ENCODE measurements at regions not wholly inside any gene's neighbourhood (a gene's known extent, or its start where the extent isn't known, plus 50 kb on each side); places are given as distances from the start of the nearest gene placed in this dataset.

GRCh38 chr5:14008819-14009311 lies 64.4 kb upstream of the DNAH5 start:
- H3K27ac ChIP-seq (ENCODE audit: low read depth, low read length): no peak overlapping the region
- no peaks in the 10 kb centered on the region for H3K27me3 ChIP-seq (ENCODE audit: insufficient read depth, low read length)

DNA sequence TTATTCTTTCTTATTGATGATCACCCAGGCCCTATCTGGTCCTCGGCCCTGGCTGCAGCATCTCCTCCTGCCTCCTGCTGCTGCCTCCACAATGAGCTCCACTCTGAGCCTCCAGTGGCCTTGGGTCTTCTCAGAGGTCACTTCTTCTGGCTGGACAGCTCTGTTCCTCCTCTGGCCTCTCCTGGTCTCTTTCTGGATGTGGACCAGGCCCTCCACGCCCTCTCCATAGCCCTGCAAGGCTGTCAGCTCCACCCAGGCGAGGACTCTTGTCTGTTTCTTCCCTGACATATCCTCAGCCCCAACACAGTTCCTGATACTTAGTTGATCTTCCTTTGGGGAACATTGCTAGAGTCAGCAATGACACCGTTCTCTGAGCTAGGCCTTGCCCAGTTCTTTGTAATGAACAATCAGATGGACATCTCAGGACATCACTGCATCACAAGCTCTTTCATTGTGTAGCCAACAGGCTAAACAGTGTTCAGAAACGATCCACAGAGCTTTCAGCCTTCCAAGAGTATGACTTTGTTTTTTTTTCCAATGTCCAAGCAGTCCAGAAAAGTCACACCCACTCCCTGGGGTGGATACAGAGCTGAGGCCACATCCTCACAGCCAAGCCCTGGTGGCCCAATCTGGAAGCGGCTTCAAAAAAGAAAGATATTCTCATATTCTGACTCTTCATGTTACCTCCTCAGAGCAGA lies 62.5 kb upstream of the DNAH5 start:
- Histone ChIP-seq H4K20me1 (ENCODE audit: insufficient read depth, low read length) (no peaks in the 10 kb centered on the region), H3K27me3 (ENCODE audit: insufficient read depth, low read length) (no peaks in the 10 kb centered on the region), H3K4me1 (ENCODE audit: insufficient read depth, low read length) (peaks cover 8% of the 10 kb centered on the region), H2AFZ (ENCODE audit: low read length) (no peak overlapping the region), H3K27ac (ENCODE audit: low read depth, low read length) (no peak overlapping the region), H3K4me3 (ENCODE audit: insufficient read depth, low read length) (no peak overlapping the region), H3K9me3 (ENCODE audit: low read depth, low read length) (no peaks in the 10 kb centered on the region), H3K36me3 (ENCODE audit: insufficient read depth, low read length) (no peaks in the 10 kb centered on the region), H3K79me2 (ENCODE audit: insufficient read depth, low read length) (no peaks in the 10 kb centered on the region), H3K4me2 (ENCODE audit: insufficient read depth, low read length) (no peak overlapping the region)
- no peak for DNase-seq (ENCODE audit: insufficient read length, low spot score, missing footprints)
- TF ChIP-seq, protein P1, sequence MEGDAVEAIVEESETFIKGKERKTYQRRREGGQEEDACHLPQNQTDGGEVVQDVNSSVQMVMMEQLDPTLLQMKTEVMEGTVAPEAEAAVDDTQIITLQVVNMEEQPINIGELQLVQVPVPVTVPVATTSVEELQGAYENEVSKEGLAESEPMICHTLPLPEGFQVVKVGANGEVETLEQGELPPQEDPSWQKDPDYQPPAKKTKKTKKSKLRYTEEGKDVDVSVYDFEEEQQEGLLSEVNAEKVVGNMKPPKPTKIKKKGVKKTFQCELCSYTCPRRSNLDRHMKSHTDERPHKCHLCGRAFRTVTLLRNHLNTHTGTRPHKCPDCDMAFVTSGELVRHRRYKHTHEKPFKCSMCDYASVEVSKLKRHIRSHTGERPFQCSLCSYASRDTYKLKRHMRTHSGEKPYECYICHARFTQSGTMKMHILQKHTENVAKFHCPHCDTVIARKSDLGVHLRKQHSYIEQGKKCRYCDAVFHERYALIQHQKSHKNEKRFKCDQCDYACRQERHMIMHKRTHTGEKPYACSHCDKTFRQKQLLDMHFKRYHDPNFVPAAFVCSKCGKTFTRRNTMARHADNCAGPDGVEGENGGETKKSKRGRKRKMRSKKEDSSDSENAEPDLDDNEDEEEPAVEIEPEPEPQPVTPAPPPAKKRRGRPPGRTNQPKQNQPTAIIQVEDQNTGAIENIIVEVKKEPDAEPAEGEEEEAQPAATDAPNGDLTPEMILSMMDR (IDR thresholded peaks at IDR 0.05; ENCODE audit: extremely low read depth, low read depth, low read length): no peak

More at GRCh38 chr5:14008819-14009311, 64.4 kb upstream of the DNAH5 start:
- no peaks in the 10 kb centered on the region for H3K9me3 ChIP-seq (ENCODE audit: low read depth, low read length)
- no peak overlapping the region for H3K4me3 ChIP-seq (ENCODE audit: insufficient read depth, low read length)
- no peaks in the 10 kb centered on the region for H4K20me1 ChIP-seq (ENCODE audit: insufficient read depth, low read length)
- no peak overlapping the region for H3K4me2 ChIP-seq (ENCODE audit: insufficient read depth, low read length)
- TF ChIP-seq, protein P1 (IDR thresholded peaks at IDR 0.05; ENCODE audit: extremely low read depth, low read depth, low read length): no peak
- no peaks in the 10 kb centered on the region for H3K79me2 ChIP-seq (ENCODE audit: insufficient read depth, low read length)
- H3K4me1 ChIP-seq (ENCODE audit: insufficient read depth, low read length): peaks cover 14% of the 10 kb centered on the region
- no peak for DNase-seq (ENCODE audit: insufficient read length, low spot score, missing footprints)
- H2AFZ ChIP-seq (ENCODE audit: low read length): peak overlapping the region; percentile 54
- H3K36me3 ChIP-seq (ENCODE audit: insufficient read depth, low read length): no peaks in the 10 kb centered on the region

GRCh38 chr5:14004598-14005394 lies 60.3 kb upstream of the DNAH5 start:
- Histone ChIP-seq H3K36me3 (ENCODE audit: insufficient read depth, low read length) (no peaks in the 10 kb centered on the region), H3K27me3 (ENCODE audit: insufficient read depth, low read length) (no peaks in the 10 kb centered on the region), H3K4me2 (ENCODE audit: insufficient read depth, low read length) (no peak overlapping the region), H3K4me3 (ENCODE audit: insufficient read depth, low read length) (no peak overlapping the region), H3K9me3 (ENCODE audit: low read depth, low read length) (no peaks in the 10 kb centered on the region), H3K4me1 (ENCODE audit: insufficient read depth, low read length) (no peaks in the 10 kb centered on the region), H4K20me1 (ENCODE audit: insufficient read depth, low read length) (no peaks in the 10 kb centered on the region), H3K27ac (ENCODE audit: low read depth, low read length) (no peak overlapping the region), H3K79me2 (ENCODE audit: insufficient read depth, low read length) (no peaks in the 10 kb centered on the region), H2AFZ (ENCODE audit: low read length) (no peak overlapping the region)
- TF ChIP-seq, protein P1 (IDR thresholded peaks at IDR 0.05; ENCODE audit: extremely low read depth, low read depth, low read length): no peak
- DNase-seq (ENCODE audit: insufficient read length, low spot score, missing footprints): no peak

DNA sequence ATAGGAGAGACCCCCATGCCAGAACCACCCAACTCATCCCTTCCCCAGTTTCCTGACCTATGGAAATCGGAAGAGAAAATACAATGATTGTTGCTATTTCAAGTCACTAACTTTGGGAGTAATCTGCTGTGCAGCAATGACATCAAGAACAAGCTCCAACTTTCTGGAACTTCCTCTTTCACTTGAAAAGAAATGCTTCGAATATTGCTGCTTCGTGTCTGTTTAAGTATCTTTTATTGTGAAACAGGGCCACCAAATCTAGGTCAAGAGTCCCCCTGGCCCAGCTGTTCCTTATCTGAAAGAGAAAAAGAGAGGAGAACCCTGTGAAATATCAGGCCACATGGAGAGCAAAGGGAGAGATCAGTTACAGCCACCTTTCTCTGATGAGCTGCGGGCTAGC lies 59.4 kb upstream of the DNAH5 start:
- no peak overlapping the region for H3K27ac ChIP-seq (ENCODE audit: low read depth, low read length)
- H2AFZ ChIP-seq (ENCODE audit: low read length): no peak overlapping the region
- H3K4me3 ChIP-seq (ENCODE audit: insufficient read depth, low read length): no peak overlapping the region
- no peaks in the 10 kb centered on the region for H3K79me2 ChIP-seq (ENCODE audit: insufficient read depth, low read length)
- TF ChIP-seq, protein P1 (IDR thresholded peaks at IDR 0.05; ENCODE audit: extremely low read depth, low read depth, low read length): no peak
- no peaks in the 10 kb centered on the region for H3K36me3 ChIP-seq (ENCODE audit: insufficient read depth, low read length)
- H4K20me1 ChIP-seq (ENCODE audit: insufficient read depth, low read length): no peaks in the 10 kb centered on the region
- no peaks in the 10 kb centered on the region for H3K27me3 ChIP-seq (ENCODE audit: insufficient read depth, low read length)
- H3K4me1 ChIP-seq (ENCODE audit: insufficient read depth, low read length): no peaks in the 10 kb centered on the region
- H3K9me3 ChIP-seq (ENCODE audit: low read depth, low read length): no peaks in the 10 kb centered on the region
- no peak for DNase-seq (ENCODE audit: insufficient read length, low spot score, missing footprints)
- no peak overlapping the region for H3K4me2 ChIP-seq (ENCODE audit: insufficient read depth, low read length)
